ENCODE measurements at regions not wholly inside any gene's neighbourhood (a gene's known extent, or its start where the extent isn't known, plus 50 kb on each side); places are given as distances from the start of the nearest gene placed in this dataset.

GRCh38 chr2:152879275-152879674 is 160.9 kb downstream of the ARL6IP6 start:
- no peaks in the 10 kb centered on the region for H3K27me3 ChIP-seq (ENCODE audit: insufficient read depth)
- no peak overlapping the region for H3K4me3 Mint-ChIP-seq
- DNase-seq (ENCODE audit: low spot score) (no peak), ATAC-seq (no peak)
- H3K36me3 Mint-ChIP-seq (ENCODE audit: low read depth), result no peaks in the 10 kb centered on the region
- H3K9me2 ChIP-seq (ENCODE audit: insufficient read depth), result peaks cover 4% of the 10 kb centered on the region
- H3K27ac ChIP-seq (ENCODE audit: low read depth), result no peak overlapping the region
- peaks cover 10% of the 10 kb centered on the region for H3K4me1 Mint-ChIP-seq
- TF ChIP-seq NANOG (IDR thresholded peaks at IDR 0.05; ENCODE audit: borderline replicate concordance), result no peak
- H3K27ac Mint-ChIP-seq, result no peak overlapping the region
- H3K79me2 ChIP-seq (replicated peaks; ENCODE audit: insufficient read depth), result no peaks in the 10 kb centered on the region
- H2AFZ ChIP-seq, result no peak overlapping the region
- no peaks in the 10 kb centered on the region for H3F3A ChIP-seq (replicated peaks; ENCODE audit: low read depth)
- no peaks in the 10 kb centered on the region for H4K20me1 ChIP-seq (replicated peaks; ENCODE audit: insufficient read depth)
- no peaks in the 10 kb centered on the region for H3K36me3 ChIP-seq (ENCODE audit: insufficient read depth)
- H3K4me3 ChIP-seq, result no peak overlapping the region
- no peaks in the 10 kb centered on the region; the same call in 2 of the 3 replicates for H3K9me3 Mint-ChIP-seq
- peaks cover 3% of the 10 kb centered on the region for H3K27me3 Mint-ChIP-seq (ENCODE audit: insufficient read depth, low read depth, poor library complexity)
- H3K4me1 ChIP-seq (ENCODE audit: insufficient read depth), result no peaks in the 10 kb centered on the region
- no peak overlapping the region for H3K4me2 ChIP-seq

DNA sequence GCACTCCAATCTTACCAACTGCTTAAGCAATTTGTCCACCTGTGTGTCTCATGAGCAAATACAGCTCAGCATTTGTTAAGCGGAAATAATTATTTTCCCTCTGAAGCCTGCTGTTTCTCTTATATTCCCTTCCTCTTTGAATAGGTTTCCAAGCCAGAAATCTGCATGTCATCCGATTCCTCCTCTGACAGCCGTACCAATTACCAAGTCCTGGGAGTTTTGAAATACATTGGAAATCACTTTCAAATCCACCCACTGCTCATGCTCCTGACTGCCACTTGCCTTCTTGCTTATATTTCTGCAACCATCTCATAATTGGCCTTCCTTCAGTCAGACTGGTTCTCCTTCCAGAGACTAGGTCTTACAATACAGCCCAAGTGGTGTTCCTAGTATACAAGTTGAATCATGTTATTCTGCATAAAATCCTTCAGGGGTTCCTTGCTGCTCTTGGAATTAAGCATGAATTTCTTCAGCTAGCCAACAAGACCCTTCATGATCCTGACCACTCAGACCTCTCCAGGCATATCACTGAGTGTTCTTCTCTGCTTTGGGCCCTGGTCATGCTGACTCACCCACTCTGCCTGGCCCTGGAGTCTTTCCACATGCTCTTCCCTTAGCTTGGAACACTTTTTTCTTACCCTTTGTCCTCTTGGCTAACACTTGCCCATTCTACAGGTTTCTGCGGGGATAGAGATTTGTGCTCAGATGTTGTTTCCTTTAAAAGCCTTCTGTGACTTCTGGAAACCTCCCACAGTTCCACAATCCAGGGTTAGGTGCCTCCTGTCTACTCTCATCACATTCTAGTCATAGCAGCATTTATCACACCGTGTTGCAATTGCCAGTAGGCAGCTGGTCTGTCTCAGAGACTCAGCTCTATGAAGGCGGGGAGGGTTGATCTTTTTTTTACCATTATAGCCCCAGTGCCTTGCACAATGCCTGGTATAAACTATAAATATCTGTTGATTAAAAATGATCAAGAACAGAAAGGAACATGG is 157.6 kb downstream of the ARL6IP6 start:
- H3K4me3 Mint-ChIP-seq, result no peak overlapping the region
- TF ChIP-seq ZNF114 (CRISPR knock-in tag; IDR thresholded peaks at IDR 0.05) (no peak), POLR2AphosphoS5 (IDR thresholded peaks at IDR 0.05; ENCODE audit: low read depth) (no peak), ZNF331 (CRISPR knock-in tag; IDR thresholded peaks at IDR 0.05; ENCODE audit: low read depth) (no peak), CTCF (conservative IDR thresholded peaks at IDR 0.05; ENCODE audit: low read depth in 2 of 2) (no peak), EZH2phosphoT487 (IDR thresholded peaks at IDR 0.05; ENCODE audit: unreplicated experiment) (no peak), STAT1 (IDR thresholded peaks at IDR 0.05; ENCODE audit: unreplicated experiment) (no peak), JUNB (IDR thresholded peaks at IDR 0.05; ENCODE audit: unreplicated experiment) (no peak), REST (IDR thresholded peaks at IDR 0.05; ENCODE audit: unreplicated experiment) (no peak), NANOG (IDR thresholded peaks at IDR 0.05; ENCODE audit: borderline replicate concordance) (no peak), CREB1 (CRISPR knock-in tag; IDR thresholded peaks at IDR 0.05; ENCODE audit: low read depth) (no peak)
- TF ChIP-seq, protein P1, sequence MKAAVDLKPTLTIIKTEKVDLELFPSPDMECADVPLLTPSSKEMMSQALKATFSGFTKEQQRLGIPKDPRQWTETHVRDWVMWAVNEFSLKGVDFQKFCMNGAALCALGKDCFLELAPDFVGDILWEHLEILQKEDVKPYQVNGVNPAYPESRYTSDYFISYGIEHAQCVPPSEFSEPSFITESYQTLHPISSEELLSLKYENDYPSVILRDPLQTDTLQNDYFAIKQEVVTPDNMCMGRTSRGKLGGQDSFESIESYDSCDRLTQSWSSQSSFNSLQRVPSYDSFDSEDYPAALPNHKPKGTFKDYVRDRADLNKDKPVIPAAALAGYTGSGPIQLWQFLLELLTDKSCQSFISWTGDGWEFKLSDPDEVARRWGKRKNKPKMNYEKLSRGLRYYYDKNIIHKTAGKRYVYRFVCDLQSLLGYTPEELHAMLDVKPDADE (IDR thresholded peaks at IDR 0.05), result no peak

More for the DNA sequence above, 157.6 kb downstream of the ARL6IP6 start:
- H3K4me3 ChIP-seq, result no peak overlapping the region
- no peak overlapping the region for H3K27ac ChIP-seq (ENCODE audit: low read depth)
- H2AFZ ChIP-seq, result no peak overlapping the region
- no peak for DNase-seq (ENCODE audit: low spot score)
- no peaks in the 10 kb centered on the region for H3K79me2 ChIP-seq (replicated peaks; ENCODE audit: insufficient read depth)
- Mint-ChIP-seq H3K27ac (peak overlapping the region; percentile 28; the same call in 1 of the 2 replicates), H3K4me1 (peaks cover 10% of the 10 kb centered on the region), H3K27me3 (ENCODE audit: insufficient read depth, low read depth, poor library complexity) (peaks cover 3% of the 10 kb centered on the region), H3K36me3 (ENCODE audit: low read depth) (no peaks in the 10 kb centered on the region), H3K9me3 (no peaks in the 10 kb centered on the region; the same call in 2 of the 3 replicates)
- no peaks in the 10 kb centered on the region for H3K4me1 ChIP-seq (ENCODE audit: insufficient read depth)
- no peak overlapping the region for H3K4me2 ChIP-seq
- no peaks in the 10 kb centered on the region for H4K20me1 ChIP-seq (replicated peaks; ENCODE audit: insufficient read depth)
- H3K27me3 ChIP-seq (ENCODE audit: insufficient read depth), result no peaks in the 10 kb centered on the region
- no peaks in the 10 kb centered on the region for H3F3A ChIP-seq (replicated peaks; ENCODE audit: low read depth)
- H3K36me3 ChIP-seq (ENCODE audit: insufficient read depth), result no peaks in the 10 kb centered on the region
- ATAC-seq, result no peak
- H3K9me2 ChIP-seq (ENCODE audit: insufficient read depth), result no peaks in the 10 kb centered on the region

All from GM23338 (cell line).